Right hindlimb (tissue), 1 donor: ENCODE measurements at regions not wholly inside any gene's neighbourhood (a gene's known extent, or its start where the extent isn't known, plus 50 kb on each side); places are given as distances from the start of the nearest gene placed in this dataset.
"Not testable (repeated sequence)": the region's sequence is repeated elsewhere in the genome, so short reads cannot be mapped to it uniquely, and the experiment has no call there.

Experiments used
- DNase-seq: peaks from one replicate; pipeline ENCODE4 v3.0.0-alpha.2; 2018

DNA sequence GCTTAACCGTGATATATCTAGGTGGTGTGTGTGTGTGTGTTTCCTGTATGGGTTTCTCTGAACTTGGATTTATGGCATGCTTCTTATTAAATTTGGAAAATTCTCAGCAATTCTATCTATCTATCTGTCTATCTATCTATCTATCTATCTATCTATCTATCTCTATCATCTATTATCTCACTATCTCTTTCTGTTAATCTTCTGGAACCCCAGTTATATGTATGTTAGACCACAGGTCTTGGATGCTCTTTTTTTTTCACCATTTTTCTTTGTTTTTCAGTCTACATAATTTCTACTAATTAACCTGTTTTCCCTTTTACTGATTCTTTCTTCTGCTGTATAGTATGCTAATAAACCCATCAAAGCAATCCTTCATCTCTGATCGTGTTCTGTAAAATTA, 538.0 kb downstream of the PTPRU start:
- no peak for DNase-seq

DNA sequence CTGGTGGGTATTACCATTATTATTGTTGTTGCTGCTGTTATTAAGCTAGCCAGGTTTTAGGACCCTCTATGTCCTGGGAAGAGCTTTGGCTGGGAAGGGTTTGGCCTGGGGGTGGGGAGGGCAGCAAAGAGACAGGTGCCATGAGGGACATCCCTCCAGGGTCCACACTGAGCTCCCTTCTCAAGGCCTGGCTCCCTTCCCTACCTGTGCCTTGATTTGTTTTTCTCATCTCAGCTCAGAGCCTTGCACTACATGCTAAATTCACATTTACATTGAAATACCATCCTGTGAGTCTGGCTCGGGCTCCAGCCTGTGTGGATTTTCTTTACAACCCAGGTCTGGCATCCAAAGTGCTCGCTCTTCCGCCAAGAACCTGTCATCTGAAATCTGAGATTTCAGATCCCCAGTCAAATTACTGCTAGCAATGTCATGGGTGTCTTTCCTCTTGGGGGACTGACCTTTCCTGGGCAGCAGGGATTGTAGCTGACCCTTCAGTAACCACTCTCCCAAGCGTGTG, 536.3 kb downstream of the PTPRU start:
- DNase-seq = no peak

DNA sequence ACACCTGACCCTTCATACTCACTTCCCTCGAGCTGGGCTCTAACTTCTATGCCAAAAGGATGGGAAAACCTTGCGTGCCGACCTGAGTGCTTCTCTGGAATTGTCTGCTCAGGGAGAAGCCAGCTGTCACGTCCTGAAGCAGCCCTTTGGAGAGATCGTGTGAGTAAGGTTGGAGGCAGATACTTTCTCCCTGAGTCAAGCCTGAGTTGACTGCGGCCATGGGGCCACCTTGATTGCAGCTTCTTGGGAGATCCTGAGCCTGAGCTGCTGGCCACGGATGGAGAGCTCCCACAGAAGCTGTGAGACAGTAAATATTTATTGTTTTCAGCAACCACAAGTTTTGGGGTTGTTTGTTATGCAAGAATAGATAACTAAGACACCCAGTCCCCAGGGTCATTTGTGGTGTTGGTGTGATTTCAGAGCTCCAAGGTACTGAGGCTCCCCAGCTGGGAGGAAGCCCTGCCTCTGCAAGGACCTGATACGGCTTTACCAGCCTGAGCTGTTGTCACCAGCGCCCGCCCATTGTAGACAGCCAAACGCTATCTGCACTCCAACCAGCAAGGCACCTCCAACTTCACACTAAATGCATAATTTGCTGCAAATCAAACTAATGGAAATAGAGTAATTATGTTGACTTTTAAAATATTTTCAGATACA, 531.6 kb downstream of the PTPRU start:
- no peak for DNase-seq

DNA sequence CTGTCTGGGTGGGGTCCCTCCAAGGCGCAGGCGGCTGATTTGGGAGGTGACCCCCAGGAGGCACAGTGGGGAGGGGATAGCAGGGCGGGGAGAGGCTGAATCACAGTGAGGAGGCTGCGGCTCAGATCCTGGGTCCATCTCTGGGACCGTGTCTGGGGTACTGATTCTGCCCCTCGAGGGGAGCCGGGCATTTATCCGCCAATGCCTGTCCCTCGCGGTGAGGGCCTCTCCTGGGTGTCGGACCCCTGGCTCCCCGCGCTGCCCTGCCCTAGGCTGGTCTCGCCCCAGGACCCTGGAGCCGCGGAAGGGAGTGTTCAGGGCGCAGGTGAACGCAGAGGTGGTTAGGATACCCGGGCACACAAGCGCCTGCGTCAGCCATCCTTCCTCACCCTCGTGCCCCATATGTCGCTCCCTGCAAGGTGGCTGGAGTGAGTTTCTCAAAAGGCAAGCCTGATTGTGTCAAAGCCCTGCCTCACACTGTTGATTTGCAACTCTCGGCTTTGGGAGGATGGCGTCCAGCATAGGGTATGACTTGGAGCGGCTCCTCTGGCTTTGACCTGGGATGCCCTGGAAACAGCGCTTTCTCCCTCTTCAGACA, 530.9 kb downstream of the PTPRU start:
- no peak for DNase-seq

DNA sequence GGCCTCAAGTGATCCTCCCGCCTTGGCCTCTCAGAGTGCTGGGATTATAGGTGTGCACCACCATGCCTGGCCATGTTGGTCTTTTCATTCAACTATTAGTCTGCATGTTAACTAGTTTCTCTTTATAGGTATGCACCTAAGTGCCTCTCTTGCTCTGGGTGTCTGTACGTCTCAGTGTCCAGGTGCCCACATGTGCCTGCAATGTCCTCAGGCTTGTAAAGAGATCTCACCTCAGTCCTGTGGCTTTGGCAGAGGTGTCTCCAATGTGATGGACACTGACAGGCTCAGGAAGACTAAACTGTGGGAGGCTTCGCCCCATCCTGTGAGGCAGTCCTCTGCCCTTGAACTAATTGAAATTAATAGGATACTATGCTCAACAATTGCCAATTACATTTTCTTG, 526.3 kb downstream of the PTPRU start:
- DNase-seq = no peak

DNA sequence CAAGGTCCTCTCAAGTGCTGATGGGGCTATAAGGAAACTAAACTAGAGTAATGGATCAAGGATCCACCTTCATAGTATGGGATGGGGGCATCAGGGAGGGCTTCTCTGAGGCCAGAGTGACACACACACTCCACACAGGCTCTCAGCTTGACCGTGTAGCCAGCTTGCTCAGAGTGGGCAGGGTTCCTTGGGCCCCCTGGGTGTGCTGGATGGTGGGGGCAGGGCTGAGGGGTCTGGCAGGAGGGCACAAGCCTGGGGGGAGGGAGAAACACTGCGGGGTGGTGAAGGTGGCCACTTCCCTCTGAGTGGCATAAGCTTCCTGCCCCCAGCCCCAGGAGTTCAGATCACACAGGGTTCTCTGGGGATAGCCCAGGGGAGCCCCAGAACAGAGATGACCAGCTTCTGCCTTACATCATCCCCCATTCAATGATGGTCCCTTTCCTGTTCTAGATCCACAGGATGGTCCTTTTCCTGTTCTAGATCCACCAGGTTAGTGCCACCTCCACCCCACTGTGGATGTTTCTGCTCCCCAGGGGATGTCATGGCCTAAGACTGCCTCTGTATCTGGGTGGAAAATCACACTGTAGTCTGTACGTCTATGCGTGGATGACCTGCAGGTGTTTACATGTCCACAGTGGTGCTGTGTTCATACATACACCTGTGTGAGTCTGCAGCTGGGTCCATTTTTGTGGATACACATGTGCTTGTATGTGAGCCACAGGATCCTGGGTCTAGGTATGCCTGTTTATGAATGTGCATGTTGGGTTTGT, 525.0 kb downstream of the PTPRU start:
- DNase-seq = no peak

DNA sequence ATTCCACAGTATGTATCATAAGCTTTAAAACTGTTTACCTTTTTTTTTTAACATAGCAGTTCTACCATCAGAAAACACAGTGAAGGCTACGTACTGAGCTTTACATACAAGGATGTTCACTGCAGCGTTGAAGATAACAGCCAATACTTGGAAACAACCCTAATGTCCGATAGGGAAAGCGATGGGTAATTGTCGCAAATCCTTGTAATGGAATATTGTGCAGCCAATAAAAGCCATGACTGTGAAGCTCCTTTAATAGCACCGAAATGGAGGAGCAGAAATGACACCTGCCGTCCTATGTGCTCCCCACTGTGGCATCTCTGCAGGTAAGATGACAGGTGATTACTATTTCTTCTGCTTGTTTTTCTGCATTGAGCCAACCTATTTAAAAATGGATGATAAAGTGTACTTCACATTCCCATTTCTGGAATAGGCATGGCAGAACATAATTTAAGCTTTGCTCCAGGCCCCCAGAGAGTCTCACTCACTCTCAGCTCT, 523.8 kb downstream of the PTPRU start:
- no peak for DNase-seq

DNA sequence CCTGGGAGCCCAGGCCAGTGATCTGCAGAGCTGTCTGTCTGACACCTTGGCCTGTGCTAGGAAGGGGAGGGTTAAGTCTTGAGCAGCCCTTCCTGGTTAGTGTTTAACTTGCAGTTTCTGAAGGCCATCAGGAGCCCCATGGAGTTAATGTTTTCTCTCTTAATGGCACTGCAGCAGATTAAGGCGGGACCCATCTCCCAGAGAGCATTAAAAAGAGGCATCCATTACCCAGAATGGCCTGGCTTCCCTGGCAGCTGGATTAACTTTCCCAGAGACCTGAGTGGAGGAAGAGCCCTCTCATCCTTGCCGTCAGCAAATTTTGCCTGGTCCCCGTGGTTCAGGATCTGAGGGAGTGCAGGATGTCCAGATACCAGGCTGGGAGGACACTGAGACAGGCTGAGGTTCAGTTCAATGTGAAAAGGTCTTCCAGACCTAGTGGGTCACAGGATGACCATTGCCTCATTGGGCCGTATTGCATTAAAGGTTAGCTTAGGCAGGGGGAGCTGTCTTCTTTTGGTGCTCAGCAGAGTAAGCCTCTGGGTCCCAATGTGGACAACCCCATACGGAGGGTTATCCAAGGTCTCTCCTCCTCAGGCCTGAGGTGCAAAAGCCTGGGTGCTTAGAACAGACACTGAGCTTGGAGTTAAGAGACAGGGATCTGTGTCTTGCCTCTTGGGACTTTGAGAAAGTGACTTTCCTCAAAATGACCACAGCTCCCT, 522.6 kb downstream of the PTPRU start:
- DNase-seq = no peak

DNA sequence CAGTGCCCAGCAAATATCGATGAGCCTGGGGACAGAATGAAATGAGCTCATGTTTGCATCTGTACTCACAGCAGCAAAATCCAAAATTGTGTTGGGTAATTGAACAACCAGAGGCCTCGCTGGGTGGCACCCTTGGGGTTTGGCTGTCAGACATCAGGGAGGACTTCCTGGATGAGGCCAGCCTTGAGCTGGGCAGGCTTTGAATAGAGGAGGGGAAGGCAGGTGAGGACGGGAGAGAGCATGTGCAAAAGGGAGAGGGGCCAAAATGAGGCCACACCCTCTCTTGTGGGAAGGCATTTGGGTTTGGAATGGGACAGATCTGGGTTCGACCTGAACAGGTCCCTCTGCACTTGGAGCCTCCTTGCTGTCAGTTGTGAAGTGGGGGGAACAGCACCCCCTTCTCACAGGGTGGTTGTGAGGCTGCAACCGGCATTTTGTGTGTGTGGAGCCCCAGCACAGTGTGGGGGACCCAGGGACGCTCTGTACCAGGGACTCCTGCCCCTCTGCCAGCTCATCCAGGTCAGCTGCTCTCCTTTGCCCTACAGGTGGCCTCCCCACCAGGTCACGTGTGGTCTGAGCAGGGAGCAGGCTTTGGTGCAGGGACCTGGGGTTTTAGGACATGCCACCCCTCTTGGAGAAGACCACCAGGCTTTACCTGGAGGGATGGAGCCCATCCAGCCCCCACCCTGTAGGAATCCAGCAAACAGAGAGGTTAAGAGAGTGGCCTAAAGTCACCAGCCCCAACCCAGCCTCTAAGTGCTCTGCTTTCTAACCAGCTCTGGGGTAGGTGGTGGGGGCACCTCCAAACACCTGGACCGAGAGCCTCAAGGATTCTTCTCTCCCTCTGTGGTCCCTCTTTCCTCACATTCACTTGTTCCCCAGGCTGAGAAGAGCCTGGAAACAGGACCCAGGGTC, 521.8 kb downstream of the PTPRU start:
- no peak for DNase-seq

DNA sequence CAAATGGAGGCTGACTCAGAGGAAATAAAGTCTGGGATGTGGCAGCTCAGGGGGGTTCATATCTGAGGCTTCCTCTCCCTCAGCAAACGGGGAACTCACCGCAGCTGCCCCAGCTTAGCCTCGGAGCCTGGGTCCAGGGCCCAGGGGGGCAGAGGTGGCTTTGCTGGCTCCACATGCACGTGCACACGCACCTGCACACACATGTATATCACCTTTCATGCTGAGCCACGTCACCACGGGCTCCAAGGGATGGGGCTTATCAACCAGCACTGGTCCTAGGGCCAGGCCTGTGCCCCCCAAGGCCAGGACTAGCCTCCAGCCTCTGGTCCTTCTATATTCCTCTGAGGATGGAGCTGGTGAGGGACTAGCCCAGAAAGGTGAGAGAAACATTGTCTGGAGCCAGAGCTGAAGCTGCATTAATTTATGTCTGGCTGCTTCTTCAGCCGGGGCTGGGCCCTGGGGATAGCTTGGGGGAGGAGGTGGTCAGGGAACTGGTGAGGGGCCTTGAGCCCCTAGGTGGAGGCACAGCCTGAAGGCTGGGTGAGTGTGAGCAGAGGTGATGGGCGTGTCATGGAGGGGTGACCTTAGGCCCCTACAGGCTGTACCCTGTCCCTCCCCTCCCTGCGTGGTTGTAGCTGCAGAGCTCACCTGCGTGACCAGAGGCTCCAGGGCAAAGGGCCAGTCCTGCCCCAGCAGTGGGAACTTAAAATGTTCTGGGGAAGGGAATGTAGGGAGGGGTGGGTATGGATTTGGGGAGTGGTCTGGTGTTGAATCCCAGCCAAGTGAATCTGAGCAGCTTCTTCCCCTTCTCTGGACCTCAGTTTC, 520.8 kb downstream of the PTPRU start:
- DNase-seq = no peak

DNA sequence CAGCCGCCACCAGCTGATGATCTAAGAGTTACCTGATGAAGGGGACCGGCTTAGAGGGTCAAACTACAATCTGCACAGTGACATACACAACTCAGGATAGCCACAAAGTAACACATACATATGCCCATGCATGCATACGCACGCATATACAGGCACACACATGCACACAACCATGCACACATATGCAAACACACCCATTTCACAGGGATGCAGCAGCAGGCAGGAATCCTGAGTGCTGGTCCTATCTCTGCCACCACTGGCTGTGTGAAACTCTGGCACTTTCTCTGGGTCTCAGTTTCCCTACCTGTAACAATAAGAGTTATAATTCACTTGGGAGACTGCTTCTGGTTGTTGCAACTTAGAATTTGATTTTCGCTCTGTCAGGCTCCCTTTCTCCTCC, 520.2 kb downstream of the PTPRU start:
- DNase-seq = no peak

DNA sequence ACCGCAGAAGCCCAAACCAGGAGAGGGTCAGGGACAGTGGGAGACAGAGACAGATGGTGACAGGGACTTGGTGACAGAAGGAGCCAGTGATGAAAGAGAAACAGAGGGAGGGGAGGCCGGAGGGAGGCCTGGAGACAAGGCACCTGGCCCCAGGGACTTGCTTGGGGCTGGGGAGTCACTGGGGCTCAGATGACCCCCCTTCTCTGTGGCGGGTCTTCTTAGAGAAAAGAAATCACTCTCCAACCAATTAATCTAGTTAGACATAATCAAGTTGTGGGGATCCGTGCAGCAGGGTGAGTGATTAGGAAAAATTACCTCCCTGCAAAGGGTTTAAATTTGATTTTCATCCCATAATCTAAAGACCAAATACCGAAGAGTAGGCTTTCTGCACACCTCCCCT, 519.8 kb downstream of the PTPRU start:
- no peak for DNase-seq

DNA sequence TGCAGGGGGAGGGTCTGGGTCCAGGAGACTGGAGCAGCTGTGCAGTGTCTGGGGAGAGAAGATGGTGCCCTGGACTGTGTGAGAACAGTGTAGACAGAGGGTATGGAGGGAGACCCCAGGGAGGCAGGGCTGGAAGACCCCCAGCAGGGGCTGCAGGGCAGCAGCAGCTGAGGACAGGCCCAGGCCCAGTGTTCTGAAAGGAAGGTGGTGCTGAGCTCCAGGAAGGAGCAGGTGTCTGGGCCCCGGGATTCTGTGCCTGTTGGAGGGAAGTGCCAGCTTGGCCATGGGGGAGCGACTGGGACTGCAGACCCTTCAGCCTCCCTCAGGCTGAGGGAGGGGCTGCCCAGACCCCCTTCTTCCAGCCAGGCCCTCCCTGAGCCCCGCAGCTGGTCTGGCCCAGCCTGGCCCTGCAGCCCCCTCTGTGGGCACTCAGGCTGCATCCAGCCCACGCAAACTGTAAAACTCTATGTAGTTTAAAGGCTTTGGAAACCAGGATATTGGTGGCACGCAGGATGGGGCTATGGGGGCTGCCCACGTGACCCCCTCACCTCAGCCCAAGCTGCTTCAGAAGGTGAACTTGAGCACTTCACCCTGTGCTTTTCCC, 519.2 kb downstream of the PTPRU start:
- DNase-seq = not testable (repeated sequence)

DNA sequence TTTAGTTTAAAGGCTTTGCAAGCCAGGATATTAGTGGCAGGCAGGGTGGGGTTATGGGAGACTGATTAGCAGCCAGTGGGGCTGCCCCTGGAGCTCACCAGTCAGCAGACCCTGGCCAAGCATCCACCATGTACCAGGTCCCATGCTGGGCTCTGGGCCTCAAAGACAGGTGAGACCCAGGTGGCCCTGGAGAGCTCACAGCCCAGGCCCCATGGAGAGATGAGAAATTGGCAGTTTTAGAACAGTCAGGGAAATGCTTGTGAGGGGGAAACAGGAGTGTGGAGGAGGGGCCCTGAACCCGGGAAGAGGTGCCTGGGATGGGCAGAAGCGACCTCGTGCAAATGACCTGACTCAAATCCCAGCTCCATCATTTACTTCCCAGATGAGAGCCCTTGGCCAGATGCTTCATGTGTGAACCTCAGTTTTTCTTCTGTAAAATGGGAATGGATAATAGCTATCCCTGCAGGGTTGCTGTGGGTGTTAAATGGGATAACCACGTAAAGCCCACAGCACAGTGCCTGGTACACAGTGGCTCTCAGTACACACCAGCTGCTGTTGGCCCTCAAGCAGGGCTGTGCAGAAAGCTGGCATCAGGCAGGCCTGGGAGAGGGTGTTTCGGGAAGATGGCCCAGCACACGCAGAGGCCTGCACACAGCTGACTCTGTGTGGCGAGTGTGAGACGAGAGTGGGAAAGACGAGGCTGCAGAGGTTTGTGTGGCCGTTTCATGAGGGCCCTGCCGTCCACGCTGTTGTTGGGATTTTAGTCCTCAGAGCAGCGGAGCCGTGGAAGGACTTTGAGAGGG, 518.5 kb downstream of the PTPRU start:
- no peak for DNase-seq

DNA sequence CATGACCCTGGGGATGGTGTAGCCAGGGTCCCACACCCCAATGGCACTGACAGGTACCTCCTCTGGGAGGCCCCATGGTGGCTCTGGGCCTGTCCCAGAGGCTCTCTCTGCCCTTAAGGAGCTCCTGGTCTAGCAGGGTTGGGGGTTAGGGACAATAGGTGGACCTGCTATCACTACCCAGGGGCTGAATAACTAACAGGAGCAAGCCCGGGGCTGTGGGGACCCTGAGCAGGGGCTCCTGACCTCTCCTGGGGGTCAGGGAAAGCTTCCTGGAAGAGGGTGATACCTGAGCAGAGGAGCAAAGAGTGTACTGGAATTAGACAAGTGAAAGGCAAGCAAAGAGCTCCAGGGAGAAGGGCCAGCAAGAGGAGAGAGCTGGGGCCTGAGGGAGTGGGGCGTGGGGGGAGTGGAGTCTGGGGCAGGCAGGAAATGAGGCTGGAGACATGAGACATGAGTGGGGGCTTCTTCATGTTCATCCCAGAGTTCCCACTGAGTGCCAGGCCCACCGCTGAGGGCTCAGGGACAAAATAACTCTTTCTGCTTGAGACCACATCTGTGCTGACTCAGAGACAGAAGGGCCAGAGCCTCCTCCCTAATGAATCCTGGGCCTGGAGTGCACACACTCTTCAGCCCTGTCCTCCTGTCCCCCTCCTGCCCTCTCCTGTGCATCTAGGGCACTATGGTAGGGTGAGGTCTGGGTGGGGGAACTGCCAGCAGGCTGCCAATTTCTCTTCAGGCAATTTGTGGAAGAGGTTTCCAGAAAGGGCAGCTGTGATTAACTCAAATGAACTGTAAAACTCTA, 517.6 kb downstream of the PTPRU start:
- no peak for DNase-seq

DNA sequence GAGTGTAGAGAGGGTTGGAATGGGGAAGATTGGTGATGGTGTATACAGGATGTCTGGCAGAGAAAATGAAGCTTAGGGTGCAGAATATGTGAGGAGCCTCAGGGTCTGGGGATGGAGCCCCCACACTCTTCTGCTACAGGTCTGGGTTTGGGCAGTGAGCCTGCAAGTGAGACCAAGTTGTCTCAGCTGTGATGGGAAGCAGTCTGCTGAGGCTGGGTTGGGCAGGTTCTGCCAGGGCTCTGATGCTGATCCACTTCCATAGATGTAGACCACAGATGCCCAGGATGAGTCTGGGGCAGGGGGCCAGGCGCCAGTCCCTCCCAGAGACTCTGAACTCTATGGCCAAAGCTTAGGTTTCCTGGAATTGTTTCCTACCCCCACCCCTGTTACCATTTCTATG, 516.9 kb downstream of the PTPRU start:
- DNase-seq = no peak

DNA sequence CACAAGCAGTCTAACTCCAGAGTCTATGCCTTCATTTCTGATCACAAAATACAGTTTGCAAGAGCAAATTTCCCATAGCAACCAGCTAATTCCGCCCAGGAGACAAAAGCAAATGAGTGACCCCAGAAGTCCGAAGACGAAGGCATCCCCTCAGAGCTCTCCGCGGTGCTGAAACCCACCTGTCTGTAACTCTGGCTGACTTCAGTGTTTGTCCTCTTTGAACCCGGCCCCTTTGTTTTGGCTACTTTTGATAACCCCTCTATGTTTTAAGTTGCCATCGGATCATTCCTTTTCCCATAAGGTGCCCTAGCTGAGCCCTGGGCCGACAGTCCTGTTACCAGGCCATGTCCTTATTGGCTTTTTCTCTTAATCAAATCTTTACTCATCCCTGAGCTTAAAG, 515.8 kb downstream of the PTPRU start:
- DNase-seq = no peak

DNA sequence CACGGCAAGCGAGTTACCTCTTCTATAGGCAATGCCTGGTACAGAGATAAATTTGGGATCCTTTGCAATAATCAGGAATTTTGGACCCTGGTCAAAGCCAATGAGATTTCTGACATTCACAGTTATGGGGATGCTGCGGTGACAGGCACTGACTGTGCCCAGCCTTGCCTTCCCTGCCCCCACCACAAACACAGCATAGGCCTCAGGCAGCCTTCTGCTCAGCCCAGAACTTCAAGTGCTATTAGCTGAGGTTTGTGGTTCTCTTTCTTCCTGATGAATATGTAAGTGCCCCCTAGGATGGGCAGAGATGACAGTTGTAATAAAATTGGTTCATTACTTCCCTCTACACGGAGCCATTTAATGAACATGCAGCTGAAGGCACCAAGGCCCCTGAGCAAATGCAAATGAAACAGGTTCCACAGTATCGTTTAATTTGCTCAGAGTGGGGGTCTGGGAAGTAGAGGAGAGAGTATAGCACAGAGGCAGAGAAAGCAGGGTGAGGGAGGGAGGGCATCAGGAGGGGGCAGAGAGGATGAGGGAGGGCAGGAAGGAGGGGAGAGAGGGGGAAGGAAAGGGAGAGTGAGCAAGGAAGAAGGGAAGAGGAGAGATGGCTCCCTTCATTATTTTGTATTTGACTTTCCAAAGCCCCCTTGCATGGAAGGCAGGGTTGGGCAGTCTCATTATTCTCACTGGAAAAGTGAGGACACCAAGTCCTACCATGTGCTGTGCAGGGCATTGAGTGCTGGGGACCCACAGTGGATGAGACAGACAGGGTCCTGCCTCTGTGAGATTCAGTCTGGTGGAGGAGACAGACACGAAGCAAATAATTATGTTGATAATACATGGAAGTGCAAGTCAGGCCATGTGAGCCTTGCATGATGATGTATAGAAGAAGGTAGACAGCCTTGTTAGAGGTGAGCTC, 513.0 kb downstream of the PTPRU start:
- no peak for DNase-seq
